ENCODE measurements at regions not wholly inside any gene's neighbourhood (a gene's known extent, or its start where the extent isn't known, plus 50 kb on each side); places are given as distances from the start of the nearest gene placed in this dataset.
A peak's percentile ranks its signal among the peaks of the same experiment; 100 is the strongest.

DNA sequence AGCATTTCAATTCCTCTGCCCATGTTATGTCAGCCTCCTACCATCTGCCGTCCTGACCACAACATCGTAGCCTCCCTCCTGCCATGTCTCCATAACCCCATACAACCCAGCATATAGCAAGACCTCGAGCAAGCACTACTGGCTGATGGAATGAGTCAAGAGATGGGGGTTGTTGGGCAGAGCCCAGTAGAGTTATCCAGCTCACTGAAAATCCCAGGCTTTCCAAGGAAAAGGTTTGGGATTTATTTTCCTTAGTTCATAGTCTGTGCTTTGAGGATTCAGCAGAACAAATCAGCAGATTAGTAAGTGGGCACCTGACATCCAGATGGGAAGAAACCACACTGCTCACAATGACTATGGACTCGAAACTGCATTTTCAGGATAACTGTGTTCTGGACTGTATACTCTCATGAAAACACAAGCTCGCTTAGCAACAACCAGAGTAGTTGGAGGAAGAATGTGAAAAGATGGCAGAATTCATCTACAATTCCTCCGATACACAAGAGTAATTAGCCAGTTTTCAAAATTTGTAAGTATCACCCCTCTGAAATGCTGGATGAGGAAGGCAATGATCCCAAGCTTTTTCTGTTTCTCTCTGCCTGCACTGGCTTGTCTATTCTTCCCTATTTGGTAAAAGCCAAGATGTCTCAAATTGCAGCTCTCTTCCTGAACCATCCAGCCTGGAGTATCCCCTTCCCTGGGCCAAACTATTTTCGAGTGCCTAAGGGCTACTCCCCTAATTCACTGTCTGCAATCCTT, 186.2 kb upstream of the TBL1X start:
- Histone ChIP-seq H2BK12ac (ENCODE audit: low read depth, low read length) (no peak overlapping the region), H3K4me3 (ENCODE audit: extremely low read depth in 1 of 4, insufficient read depth in 2 of 4, low read depth in 3 of 4, low read length in 4 of 4) (no peak overlapping the region), H3K27me3 (replicated peaks in 1 of 4; ENCODE audit: control insufficient read depth in 3 of 4, extremely low read depth in 1 of 4, insufficient read depth in 3 of 4, low read length in 3 of 4) (no peaks in the 10 kb centered on the region), H4K20me1 (replicated peaks in 1 of 2; ENCODE audit: control insufficient read depth in 1 of 2, insufficient read depth in 2 of 2, low read length in 2 of 2) (no peaks in the 10 kb centered on the region), H3K9ac (replicated peaks in 1 of 4; ENCODE audit: extremely low read depth in 1 of 4, low read depth in 3 of 4, low read length in 3 of 4) (no peak overlapping the region), H3K56ac (replicated peaks; ENCODE audit: insufficient read length, low read depth, low read length) (no peak overlapping the region), H4K91ac (replicated peaks; ENCODE audit: insufficient read length, low read length) (no peak overlapping the region), H4K8ac (ENCODE audit: extremely low read depth, insufficient read depth, low read length) (no peak overlapping the region), H3K79me1 (ENCODE audit: low read depth, low read length) (no peaks in the 10 kb centered on the region), H3K18ac (ENCODE audit: extremely low read depth, low read length) (no peak overlapping the region), H2BK20ac (ENCODE audit: low read length) (no peak overlapping the region), H2BK15ac (ENCODE audit: low read length) (no peak overlapping the region), H2BK5ac (ENCODE audit: low read depth, low read length) (no peak overlapping the region), H4K5ac (ENCODE audit: insufficient read length, low read depth, low read length) (no peak overlapping the region), H3K9me3 (ENCODE audit: insufficient read depth in 2 of 2, low read depth in 1 of 2, low read length in 1 of 2) (no peaks in the 10 kb centered on the region), H3K4me2 (ENCODE audit: insufficient read depth in 1 of 2, low read depth in 2 of 2, low read length in 2 of 2) (no peak overlapping the region), H3K23ac (ENCODE audit: insufficient read length) (no peak overlapping the region), H3K4ac (replicated peaks; ENCODE audit: insufficient read length, low read depth, low read length) (no peak overlapping the region), H3K79me2 (ENCODE audit: control insufficient read depth in 1 of 2, insufficient read depth in 2 of 2, low read length in 2 of 2) (no peaks in the 10 kb centered on the region), H3K23me2 (ENCODE audit: low read depth, low read length) (no peaks in the 10 kb centered on the region; the same call in 1 of the 2 replicates), H3K27ac (ENCODE audit: low read depth, low read length) (no peak overlapping the region), H3K4me1 (replicated peaks in 1 of 4; ENCODE audit: control insufficient read depth in 3 of 4, insufficient read depth in 4 of 4, low read length in 3 of 4) (no peaks in the 10 kb centered on the region), H3K14ac (ENCODE audit: insufficient read length) (no peak overlapping the region), H3K36me3 (ENCODE audit: control insufficient read depth in 2 of 4, insufficient read depth in 4 of 4, low read length in 3 of 4) (no peaks in the 10 kb centered on the region), H2AK5ac (ENCODE audit: low read depth, low read length) (no peak overlapping the region), H2BK120ac (replicated peaks; ENCODE audit: low read depth, low read length) (no peak overlapping the region), H2AFZ (ENCODE audit: low read length) (no peak overlapping the region)
- FAIRE-seq (peak; percentile 48), DNase-seq (ENCODE audit: low read depth in 1 of 2, low spot score in 2 of 2) (no peak)
- 80% methylated on average over 7 of the region's 7 CpGs; no CpG with 5 or more reads in 1 of the 2 experiments for WGBS, 2 experiments (ENCODE audit: extremely low coverage in 1 of 2, insufficient coverage in 1 of 2, insufficient read length in 1 of 2, insufficient replicate concordance in 2 of 2, low coverage in 1 of 2, low lambda C conversion rate in 2 of 2, missing lambda C conversion rate in 1 of 2)
- no peak for TF ChIP-seq BCL11A (IDR thresholded peaks at IDR 0.05; ENCODE audit: low read depth in 2 of 2, low read length in 2 of 2)
- ChIA-PET CTCF (ENCODE audit: partially characterized antibody) (interaction anchor here (0.8 to 1.2 kb wide), 4 partner anchors 12 to 435 kb away, joined by 3 to 4 read pairs (median 4); no protein-coding TSS in a partner anchor), POLR2A (ENCODE audit: partially characterized antibody) (no interaction called here)
